Hematopoietic multipotent progenitor cell treated with erythropoietin and hydrocortisone succinate and interleukin-3 and kit ligand, for 17 days (in vitro differentiated cells): ENCODE measurements at regions not wholly inside any gene's neighbourhood (a gene's known extent, or its start where the extent isn't known, plus 50 kb on each side); places are given as distances from the start of the nearest gene placed in this dataset.

ENCODE experiments used
- DNase-seq: peaks from one replicate; pipeline ENCODE4 v3.0.0-alpha.2; 2015; ENCODE audit warnings: low spot score

DNA sequence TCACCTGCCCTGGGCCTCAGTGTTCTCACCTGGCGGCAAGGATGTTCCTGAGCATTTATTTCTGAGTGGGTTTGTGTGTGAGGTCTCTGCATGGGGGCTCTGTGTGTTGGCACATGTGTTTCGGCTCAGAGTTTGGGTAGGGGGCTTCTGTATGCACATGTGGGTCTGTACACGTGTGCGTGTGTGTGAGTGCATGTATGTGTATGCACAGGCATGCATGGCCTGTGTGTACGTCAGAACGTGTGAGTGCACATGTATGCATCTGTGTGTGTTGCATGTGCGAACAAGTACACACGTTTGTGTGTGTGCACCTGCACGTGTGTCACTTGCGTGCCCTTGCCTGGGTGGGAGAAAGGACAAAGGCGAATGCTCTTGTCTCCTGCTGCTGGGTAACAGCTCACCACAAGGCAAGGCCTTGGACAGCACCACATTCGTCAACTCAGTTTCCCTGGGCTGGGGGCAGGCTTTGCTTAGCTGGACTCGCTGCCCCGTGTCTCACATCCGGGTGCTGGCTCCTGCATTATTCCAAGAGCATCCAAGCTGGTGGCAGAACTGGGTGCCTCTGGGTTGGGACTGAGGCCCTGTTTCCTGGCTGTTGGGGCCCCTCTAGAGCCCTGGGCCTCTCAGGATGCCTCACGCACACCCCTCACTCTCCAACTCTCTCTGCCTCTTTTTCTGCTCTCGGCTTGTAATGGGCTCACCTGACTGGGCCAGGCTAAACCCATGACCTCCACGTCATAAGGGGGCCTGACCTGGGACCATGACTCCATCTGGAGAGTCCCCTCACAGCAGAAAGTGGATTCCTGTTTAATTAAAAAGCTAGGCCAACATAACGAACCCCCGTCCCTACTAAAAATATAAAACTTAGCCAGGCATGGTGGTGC is 153.6 kb upstream of the C14orf180 start:
- DNase-seq, result no peak

DNA sequence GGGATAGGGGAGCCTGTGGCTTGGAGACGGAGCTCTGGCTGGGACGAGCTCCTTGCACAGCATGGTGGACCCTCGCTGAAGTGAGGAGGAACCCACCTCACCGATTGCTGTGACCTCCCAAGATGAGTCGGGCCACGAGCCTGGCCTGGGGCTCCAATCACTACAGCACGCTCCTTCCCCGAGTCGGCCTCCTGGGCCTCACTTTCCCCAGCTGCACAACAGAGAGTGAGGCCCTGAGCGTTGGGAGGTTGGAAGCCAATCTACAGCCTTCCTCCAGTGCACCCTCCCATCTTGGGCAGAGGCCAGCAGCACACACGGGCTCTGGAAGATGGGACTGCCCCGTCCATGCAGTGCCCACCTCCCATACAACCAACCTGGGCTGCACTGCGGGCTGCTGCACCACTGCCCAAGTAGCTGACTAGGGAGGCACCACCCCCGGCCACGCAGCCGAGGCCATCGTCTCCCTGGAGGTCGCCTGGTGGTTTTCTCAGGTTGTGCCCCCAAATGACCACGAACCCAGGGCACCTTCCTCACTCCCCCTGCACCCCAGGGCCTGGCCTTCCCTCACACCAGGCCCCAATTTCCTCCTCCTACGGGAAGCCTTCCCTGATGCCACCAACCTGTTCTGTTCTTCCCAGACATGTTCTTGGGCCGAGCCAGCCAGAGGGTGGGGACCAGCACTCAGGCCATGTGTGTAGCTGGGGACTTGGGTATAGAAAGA is 152.3 kb upstream of the C14orf180 start:
- DNase-seq, result no peak

DNA sequence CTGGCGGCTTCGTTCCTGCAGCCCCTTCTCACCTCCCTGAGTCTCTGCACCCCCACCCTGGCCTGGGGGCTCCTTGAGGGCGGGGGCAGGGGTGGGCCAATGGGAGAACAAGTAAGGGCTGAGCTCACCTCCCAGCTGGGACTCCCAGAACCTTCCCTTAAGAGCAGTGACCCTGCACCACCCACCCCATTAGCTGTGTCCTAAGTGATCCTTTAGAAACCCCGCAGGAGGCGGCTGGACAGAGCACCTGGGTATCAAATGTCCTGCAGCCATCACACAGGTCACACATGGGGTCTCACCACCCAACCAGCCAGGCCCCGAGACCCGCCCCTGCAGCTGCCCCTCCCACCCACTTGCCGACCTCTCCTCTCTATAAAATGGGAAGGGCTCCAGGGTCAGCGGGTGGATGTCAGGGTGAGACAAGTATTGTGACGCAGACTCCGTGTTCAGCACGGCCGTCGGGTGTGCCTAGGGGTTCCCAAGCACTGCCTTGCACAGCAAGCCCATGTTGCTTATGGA is 151.2 kb upstream of the C14orf180 start:
- DNase-seq, result no peak

DNA sequence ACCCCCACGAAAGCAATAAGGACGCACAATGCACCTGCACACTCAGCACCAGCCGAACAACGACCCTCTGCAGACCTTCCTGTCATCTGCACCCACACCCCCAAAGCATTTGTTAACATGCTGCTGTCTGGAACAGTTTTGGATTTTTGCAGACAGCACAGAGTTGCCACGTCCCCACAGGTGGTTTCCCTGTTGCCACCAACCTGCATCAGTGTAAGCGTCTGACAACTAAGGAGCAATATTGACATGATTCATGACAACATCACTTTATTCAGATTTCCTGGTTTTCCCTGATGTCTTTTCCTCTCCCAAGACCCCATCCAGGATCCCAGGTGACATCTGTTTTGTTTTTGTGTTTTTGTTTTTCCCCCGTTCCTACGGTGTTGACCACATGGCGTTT is 150.7 kb upstream of the C14orf180 start:
- no peak for DNase-seq

DNA sequence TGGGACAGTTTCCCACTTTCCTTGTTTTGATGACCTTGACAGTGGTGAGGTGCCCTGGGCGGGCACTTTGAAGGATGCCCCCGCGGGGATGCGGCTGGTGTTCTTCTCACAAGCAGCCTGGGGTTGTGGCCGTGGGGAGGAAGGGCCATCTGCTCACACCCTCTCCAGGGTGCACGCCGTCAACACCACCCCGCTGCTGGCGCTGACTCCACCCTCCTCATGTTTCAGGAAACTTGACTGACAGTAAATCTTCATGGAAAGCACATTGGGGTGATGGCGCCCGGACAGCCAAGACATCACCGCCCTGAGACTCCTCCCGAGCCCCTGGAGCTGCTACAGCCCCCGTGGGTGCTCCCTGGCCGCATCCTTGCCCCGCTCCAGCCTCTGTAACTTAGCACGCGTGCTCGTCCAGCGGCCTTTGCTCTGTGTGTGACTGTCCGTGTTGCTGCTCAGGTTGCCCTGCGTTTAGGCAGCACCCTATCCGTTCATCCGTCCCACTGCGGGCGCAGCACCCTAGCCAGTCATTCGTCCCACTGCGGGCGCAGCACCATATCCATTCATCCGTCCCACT is 150.2 kb upstream of the C14orf180 start:
- no peak for DNase-seq

DNA sequence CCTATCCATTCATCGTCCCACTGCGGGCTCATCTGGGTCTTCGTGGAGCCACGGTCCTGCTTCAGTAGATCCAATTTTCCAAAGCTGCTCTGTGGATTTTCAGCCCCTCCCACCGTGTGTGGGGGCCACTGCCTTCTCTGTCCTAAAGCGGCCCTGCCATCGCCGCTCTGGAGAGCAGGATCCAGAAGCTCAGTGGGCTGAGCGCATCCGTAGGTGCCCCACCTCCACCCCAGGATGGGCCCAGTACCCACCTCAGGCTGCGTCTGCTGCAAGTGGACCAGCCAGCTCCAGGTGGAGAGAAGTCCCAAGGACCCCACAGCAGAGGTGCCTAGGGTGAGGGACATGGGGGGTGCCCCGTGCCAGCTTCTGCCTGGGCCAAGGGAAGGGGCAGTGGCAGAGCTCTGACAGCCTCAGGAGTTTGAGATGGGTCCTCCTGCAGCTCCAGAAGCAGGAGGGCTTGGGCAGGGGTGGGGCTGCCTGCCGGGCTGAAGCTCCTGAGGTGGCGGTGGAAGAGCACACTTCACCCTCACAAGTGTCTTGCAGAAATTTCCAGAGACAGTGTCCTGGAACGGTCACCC is 148.1 kb upstream of the C14orf180 start:
- DNase-seq, result no peak

DNA sequence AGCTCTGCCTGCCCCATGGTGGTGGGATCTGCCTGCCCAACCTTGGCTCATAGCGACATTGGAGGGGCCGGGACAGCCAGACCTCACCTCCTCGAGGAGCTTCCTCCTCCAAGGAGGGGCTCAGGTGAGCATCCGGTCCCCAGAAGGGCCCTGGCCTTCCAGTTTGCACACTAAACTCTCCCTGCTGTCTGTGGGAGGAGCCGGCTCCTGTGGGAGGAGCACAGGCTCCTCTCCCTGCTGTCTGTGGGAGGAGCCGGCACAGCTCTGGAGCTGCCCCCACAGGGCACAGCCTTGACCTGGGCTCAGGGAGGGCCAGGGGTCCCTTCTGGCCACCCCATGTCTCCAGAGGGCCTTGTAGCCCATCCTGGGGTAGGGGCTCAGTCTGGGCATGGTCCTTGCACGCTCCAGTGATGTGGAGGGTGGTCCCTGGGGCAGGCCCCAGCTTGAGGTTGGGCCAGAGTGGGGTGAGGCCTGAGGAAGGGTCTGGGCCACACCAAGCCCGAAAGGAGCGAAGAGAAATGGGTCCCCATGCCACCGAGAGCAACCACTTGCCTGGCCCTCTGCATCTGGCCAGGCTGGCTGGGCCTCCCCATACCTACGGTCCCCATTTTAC is 147.5 kb upstream of the C14orf180 start:
- DNase-seq, result no peak

DNA sequence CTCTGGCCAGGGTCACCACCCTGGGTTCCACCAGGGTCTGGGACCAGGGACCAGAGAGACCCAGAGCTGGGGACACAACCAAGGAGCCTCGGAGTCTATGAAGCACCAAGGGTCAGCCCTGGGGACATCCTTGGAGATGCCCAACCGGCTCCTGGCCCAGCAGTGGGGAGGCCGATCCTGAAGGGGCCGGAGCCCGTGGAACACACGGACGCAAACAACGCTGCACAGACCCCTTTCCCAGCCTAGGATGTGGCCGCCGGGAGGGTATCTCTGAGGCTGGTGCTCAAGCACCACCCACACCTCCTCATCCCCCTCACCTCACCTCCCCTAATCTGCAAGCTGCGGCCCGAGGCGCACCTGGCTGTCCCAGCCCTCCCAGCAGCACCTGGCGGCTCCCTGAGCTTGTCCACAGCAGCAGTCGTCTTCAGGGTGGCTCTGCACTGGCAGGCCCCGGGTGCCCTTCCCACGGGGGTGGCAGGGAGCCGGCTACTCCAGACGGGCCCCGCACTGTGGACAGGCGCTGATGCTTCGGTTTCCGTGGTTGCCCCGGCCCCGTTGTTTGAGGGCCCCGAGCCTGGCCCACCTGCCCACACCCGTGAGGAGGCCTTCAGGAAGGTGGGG is 146.8 kb upstream of the C14orf180 start:
- DNase-seq, result no peak

DNA sequence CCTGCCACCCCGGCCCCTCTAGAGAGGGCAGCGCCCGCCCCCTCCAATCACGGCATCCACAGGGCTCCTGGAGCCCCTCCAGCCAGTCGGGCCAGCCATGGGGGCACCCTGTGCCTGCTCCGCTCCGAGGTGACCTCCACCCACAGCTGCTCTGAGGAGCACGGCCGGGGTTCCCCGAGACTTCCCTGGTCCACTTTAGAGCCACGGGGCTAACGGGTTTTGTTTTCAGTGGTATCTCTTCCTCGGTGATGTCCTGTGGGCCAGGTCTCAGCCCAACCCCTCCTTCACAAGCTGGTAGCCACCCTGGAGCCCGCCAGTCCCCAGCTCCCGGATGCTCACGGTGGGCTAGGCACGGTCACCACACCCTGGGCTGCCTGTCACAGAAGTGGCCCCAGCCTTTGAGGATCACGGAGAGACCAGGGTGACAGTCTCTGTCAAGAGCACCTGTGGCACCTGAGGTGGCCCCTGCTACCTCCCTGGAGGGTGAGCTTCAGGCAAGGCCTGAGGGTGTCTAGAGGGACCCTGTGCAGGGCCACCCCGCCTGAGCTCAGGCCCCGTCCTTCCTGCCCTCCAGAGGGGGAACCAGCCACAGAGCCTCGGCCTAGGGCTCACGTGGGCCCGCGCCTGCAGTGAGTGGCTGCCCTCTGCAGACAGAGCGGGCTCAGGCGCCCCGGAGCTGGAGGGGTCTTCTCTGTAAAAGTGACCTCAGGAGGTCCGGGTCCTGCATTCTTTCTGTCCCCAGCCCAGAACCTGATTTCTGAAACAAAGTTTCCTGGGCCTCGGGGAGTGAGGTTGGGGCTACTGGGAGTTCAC is 146.0 kb upstream of the C14orf180 start:
- DNase-seq, result no peak

DNA sequence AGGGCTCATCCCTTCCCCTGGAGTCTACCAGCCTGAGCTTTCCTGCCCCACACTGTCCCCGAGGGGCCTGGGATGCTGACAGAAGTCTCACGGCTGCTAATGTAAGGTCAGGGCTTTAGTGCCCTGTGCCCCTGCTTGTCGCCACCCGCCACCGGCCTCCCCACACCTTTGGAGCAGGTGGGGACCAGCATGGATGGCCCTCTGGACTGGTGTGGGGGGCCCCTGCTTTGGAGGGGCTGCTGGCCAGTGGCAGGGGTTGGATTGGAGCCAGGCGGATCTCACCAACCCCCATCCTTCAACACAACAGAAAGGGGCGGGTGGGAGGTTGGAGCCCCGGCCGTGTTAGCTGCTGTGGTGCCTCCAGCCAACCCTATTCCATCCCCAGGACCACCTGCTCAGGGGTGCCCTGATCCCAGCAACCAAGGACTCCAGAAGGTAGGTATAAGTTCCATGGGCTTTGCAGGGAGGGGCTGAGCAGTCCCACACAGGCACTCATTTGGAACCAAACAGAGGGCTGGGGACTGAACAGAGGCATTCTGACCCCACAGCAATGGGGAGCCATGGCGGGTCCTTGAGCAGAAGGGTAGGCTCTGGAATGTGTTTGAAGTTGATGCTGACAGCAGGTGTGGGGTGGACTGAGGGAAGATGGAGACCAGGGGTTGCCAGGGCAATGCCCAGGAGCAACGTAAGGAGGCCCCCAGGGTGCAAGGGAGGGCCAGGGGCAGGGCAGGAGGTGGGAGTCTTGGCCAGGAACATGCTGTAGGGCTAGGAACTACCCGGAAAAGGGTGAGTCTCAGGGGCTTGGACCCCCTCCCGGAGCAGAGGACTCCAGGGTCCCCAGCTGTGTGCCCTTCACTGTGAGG is 145.1 kb upstream of the C14orf180 start:
- no peak for DNase-seq

DNA sequence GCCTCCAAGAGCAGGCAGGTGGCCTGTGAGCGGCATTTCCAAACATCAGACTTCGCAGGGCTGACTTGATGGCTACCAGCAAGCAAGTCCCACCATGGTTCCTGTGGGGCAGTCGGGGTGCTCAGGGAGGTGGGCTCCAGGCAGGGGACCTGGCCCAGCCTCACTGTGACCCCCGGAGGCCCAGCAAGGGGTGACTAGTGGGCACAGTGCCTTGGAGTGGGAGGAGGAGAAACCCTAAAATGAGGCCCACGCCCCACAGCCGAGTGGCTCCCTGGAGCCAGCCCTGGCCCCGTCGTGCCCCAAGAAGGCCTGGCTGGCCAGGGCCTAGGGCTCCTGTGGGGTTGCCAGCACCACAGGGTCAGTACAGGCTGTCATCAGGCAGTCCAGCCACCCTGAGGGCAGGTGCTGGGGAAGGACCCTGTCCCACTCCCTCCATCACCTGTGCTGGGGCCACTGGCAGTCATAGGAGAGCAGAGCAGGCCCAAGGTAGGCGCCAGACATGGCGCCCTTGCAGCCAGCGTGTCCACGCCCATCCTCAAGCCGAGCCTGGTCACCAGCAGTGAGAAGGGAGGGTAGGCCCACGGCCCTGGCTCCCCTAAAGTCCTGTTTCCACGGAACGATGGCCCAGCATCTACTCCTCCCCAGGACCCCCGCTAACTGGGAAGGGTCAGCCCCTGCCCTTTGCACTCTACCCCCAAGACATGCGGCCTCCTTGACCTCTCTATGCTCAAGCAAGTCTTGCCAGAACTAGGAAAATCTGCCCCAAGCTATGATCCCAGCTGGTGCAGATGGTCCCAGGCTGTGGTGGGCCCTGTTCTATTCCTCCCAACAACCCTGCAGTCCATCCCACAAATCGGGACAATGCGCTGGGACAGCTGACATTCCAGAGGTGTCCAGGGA is 144.2 kb upstream of the C14orf180 start:
- no peak for DNase-seq

DNA sequence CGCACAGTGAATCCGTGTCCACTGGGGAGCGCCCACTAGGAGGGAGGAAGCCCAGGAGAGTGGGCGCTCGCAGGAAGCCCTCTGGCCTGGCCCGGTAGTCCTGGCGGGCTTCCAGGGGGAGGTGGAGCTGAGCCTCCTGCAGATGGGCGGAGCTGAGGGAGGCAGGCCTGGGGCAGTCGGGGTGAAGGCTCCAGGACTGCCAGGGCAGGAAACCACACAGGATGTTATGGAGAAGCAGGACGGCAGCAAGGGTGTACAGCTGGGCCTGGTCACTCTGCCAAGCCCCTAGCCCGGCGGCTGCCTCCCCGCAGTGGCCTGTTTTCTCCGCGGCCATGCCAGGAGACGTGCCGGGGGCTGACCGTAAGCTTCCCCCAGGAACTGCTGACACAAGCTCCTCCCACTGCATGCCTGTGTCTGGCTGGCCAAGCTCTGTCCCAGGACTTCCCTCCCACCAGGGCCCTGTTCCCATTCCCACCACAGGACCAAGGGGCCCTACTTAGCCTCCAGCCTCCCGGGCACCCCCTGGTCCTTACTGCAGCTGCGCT is 143.4 kb upstream of the C14orf180 start:
- DNase-seq, result no peak

DNA sequence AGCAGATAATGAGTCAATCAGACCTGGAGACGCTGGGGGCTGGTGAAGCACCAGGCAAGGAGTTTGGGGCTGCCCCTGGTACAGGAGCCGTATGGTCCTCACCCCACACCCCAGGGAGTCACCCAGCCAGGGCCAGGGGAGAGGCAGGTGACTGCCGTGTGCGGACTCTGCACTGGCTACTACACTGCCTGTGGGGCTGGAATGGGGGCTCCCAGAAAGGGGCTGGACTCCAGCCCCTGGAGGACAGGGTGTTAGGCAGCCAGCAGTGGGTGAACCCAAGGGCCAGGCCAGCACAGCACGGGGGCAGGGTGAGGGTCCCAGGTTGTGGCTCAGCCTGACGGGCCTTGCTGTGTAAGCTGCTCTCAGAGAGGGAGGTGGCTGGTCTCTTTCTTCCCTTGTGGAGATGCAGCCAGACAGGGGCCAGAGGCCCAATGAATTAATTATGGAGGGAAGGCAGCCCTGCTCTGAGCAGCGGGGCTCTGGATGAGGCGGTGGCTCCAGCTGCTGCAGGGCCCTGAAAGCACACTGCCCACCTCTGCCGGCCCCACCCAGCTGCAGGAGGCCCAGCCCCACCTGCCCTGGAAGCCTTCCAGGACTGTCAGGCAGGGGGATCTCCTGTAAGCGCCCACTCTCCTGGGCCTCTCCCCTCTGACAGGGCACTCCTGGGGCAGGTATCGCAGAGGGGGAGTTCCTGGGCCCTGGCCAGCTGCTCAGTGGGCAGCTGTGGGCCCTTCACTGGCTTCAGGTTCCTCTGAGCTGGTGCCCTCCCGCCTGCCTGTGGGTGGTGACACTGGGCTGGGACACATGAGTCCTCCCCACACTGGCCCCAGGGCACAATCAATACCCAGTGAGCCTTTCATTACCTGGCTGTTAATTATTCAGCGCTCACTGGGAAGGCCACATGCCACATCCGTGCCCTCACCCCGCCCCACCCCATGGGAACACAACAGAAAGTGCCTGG is 142.5 kb upstream of the C14orf180 start:
- DNase-seq, result no peak

DNA sequence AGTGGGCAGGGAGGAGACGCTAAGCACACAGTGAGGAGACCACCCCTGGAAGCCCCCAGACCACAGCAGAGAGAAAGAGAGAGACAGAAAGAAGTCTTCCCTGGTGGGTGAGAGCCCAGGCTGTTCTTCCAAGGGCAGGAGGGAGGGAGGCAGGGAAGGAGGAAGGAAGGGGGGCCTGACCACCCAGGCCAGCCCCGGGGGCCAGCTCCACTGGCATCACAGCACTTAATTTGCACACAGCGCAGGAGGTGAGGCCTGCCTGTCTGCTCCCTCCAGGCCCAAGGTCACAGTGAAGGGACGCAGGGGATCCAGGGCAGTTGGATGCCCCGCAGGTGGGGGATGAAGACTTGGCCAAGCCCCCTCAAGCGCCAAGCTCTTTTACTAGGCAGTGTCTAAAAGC is 141.9 kb upstream of the C14orf180 start:
- DNase-seq, result no peak

DNA sequence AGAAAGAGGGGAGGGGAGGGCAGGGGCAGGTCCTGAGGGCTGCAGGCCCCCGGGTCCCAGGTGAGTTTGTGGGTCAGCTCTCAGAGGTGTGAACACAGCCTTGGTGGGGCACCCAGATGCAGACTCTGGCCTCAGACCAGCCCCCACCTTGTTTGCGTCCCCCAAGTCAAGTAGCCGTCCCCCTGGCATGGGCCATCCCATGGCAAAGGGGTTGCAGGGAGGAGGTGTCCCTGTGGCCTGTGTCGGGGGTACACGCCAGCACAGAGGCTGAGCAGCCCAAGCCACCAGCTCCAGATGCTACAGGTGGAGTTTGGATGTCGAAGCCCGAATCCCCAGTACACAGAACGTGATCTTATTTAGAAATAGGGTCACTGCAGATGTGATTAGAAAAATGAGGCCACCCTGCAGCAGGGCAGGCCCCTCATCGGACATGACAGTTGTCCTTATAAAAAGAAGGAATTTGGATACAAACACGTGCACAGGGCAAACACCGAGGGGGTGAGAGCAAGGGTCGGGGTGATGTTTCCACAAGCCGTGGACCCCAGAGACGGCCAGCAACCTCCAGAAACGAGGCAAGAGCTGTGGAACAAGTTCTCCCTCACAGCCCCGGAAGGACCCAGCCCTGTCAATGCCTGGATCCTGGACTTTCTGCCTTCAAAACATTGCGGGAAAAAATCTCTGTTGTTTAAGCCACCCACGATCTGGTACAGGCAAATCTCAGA is 141.2 kb upstream of the C14orf180 start:
- no peak for DNase-seq

DNA sequence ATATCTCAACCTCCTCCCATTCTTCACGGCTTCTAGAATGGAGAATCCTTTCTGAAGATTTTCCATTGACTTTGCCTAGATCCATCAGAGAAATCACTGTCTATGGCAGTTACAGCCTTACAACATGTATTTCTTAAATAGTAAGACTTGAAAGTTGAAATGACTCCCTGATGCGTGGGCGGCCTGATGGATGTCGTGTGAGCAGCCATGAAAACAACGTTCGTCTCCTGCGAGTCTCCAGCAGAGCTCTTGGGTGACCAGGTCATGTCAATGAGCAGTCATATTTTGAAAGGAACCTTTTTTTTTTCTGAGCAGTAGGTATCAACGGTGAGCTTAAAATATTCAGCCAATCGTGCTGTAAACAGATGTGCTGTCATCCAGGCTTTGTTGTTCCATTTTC is 139.9 kb upstream of the C14orf180 start:
- DNase-seq, result no peak
